PFSK-1 (cell line): ENCODE measurements at regions not wholly inside any gene's neighbourhood (a gene's known extent, or its start where the extent isn't known, plus 50 kb on each side); places are given as distances from the start of the nearest gene placed in this dataset.

Experiments used
- FOXP2 ChIP-seq: optimal IDR thresholded peaks from 2 replicates; pipeline ENCODE3; 2011; ENCODE audit warnings: borderline replicate concordance, control low read depth, inconsistent platforms; ENCODE audit not compliant: insufficient read depth; ENCODE audit errors: extremely low read length, extremely low read depth
- POLR2AphosphoS5 ChIP-seq: IDR thresholded peaks from 2 replicates; pipeline ENCODE4 v1.6.1; 2012; ENCODE audit warnings: low read depth, mild to moderate bottlenecking, control low read depth, low read length, moderate library complexity
- SIN3A ChIP-seq: IDR thresholded peaks from 2 replicates; pipeline ENCODE4 v1.6.1; 2012; ENCODE audit warnings: mild to moderate bottlenecking, low read length, moderate library complexity, borderline replicate concordance; ENCODE audit not compliant: insufficient read depth
- TAF1 ChIP-seq: IDR thresholded peaks from 2 replicates; pipeline ENCODE4 v1.6.1; 2012; ENCODE audit warnings: low read length, control low read depth, borderline replicate concordance; ENCODE audit not compliant: insufficient read depth
- TF ChIP-seq, protein P1 (sequence below), 2 experiments: IDR thresholded peaks; 2 replicates each; pipeline versions ENCODE4 v1.6.1 to v1.8.0; 2011 to 2012; ENCODE audit warnings: low read depth in 2 of 2, low read length in 2 of 2, control low read depth in 1 of 2, inconsistent platforms in 1 of 2, mild to moderate bottlenecking in 1 of 2, moderate library complexity in 1 of 2; ENCODE audit not compliant: insufficient read depth in 1 of 2

DNA sequence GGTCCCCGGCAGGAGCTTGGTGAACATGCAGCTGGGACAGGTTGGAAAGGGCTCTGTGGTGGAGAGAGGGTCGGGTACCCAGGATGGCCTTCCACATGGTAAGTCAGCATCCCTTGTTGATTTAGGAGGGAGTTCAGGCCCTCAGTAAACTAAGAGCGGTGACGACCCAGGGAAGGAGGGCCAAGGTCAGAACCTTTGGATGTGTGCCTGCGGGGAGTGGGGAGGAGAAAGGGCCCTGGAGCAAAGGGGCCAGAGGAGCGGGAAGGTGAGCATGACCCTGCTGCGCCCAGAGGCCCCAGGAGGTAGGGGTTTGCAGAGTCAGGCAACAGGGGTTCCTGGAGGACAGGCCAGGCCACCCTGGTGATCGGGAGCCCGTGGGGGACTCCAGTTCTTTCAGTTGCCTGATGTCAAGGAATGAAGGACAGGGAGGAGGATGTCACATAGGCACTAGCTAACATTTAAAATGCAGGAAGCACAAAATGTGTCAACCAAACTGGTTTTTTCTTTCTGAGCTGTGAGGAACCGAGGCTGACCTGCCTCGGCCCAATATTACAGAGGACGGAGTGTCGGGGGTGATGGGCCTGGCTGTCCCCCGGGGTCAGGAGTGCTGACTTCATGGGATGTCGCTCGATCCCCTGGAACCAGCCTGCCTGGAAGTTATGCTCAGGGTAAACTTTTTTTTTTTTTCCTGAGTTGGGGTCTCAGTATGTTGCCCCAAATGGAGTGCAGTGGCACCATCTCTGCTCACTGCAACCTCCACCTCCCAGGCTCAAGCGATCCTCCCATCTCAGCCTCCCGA is 117.4 kb upstream of the SLC45A1 start:
- TF ChIP-seq, protein P1, sequence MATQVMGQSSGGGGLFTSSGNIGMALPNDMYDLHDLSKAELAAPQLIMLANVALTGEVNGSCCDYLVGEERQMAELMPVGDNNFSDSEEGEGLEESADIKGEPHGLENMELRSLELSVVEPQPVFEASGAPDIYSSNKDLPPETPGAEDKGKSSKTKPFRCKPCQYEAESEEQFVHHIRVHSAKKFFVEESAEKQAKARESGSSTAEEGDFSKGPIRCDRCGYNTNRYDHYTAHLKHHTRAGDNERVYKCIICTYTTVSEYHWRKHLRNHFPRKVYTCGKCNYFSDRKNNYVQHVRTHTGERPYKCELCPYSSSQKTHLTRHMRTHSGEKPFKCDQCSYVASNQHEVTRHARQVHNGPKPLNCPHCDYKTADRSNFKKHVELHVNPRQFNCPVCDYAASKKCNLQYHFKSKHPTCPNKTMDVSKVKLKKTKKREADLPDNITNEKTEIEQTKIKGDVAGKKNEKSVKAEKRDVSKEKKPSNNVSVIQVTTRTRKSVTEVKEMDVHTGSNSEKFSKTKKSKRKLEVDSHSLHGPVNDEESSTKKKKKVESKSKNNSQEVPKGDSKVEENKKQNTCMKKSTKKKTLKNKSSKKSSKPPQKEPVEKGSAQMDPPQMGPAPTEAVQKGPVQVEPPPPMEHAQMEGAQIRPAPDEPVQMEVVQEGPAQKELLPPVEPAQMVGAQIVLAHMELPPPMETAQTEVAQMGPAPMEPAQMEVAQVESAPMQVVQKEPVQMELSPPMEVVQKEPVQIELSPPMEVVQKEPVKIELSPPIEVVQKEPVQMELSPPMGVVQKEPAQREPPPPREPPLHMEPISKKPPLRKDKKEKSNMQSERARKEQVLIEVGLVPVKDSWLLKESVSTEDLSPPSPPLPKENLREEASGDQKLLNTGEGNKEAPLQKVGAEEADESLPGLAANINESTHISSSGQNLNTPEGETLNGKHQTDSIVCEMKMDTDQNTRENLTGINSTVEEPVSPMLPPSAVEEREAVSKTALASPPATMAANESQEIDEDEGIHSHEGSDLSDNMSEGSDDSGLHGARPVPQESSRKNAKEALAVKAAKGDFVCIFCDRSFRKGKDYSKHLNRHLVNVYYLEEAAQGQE (IDR thresholded peaks at IDR 0.05; ENCODE audit: insufficient read depth in 1 of 2, low read depth in 2 of 2, low read length in 2 of 2), result no peak
- no peak for TF ChIP-seq SIN3A
- TF ChIP-seq TAF1, result no peak
- TF ChIP-seq FOXP2, result no peak
- no peak for TF ChIP-seq POLR2AphosphoS5

DNA sequence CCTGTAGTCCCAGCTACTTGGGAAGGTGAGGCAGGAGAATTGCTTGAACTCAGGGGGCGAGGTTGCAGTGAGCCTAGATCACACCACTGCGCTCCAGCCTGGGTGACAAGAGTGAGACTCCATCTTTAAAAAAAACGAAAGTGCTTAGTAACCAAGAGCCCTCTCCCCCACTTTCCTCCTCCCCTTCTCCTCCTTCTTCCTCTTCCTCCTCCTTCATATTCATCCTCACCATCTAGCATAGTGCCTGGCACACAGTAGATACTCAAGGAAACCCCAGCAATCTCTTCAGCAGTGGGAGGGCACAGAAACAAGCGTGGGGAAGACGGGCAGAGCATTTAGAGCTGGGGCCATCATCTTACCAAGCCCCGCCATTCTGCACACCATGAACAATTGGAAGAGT is 119.4 kb upstream of the SLC45A1 start:
- TF ChIP-seq FOXP2 (no peak), SIN3A (no peak), TAF1 (no peak), POLR2AphosphoS5 (no peak)
- TF ChIP-seq, protein P1 (IDR thresholded peaks at IDR 0.05; ENCODE audit: insufficient read depth in 1 of 2, low read depth in 2 of 2, low read length in 2 of 2), result no peak

DNA sequence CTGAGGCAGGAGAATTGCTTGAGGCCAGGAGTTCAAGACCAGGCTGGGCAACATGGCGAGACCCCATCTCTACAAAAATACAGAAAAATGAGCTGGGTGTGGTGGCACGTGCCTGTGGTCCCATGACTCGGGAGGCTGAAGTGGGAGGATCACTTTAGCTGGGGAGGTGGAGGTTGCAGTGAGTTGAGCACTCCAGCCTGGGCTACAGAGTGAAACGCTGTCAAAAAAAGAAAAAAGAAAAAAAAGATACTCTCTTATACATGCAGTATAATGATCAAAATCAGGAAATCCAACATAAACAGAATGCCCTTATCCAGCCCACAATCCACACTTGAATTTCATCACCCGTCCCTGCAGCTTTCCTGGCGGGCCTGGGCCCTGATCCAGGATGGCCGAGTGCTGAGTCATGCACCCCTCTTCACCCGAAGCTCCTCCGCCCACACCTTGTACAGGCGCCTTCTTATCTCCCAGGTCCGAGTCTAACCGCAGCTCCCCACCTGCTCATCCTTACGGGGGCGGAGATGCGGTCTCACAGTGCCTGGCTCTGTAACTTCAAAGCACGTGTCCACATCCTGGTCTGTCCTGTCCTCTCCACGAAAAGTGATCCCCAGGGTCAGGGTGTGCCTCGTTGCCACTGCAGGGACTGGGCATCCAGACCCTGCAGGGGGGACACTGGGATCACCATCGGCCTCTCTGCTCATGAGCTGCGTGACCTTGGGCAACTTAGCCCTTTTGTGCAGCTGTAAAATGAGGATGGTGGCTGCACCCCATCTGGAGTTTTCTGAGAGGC is 120.2 kb upstream of the SLC45A1 start:
- TF ChIP-seq SIN3A (no peak), TAF1 (no peak)

DNA sequence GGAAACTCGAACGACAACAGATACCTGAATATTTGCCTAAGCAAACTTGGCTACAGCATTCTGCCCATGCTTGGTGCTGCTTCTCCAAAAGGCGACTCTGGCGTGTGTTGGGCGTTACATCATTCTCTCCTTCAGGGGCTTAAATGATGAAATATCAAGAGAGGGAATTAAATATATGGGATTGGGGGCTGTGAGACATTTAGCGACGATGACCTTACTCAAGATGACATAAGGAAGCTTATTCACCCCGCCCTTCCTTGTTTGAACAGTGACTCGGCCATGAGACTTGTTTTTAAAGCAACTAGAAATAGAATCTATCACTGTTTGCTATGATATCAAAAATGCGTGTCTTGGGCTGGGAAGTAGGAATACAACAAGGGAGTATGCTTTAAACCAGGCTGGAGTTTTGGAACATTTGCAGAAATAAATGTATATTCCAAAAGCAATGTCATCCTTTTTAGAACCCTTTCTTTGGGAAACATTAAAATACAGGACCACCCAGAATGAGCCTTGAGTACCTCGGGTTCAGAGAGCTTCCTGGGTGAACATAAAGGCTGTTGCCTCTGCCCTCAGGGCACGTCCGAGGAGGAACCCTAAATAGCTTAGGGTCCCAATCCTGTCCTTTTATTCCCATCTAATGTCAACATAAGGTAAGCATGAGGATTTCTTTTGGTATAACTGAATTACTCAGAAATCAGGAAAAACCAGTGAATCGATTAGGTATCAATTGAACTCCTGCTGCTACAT is 123.3 kb upstream of the SLC45A1 start:
- TF ChIP-seq SIN3A, result no peak
- TF ChIP-seq POLR2AphosphoS5, result no peak
- TF ChIP-seq, protein P1 (IDR thresholded peaks at IDR 0.05; ENCODE audit: insufficient read depth in 1 of 2, low read depth in 2 of 2, low read length in 2 of 2), result no peak
- no peak for TF ChIP-seq TAF1
- no peak for TF ChIP-seq FOXP2

DNA sequence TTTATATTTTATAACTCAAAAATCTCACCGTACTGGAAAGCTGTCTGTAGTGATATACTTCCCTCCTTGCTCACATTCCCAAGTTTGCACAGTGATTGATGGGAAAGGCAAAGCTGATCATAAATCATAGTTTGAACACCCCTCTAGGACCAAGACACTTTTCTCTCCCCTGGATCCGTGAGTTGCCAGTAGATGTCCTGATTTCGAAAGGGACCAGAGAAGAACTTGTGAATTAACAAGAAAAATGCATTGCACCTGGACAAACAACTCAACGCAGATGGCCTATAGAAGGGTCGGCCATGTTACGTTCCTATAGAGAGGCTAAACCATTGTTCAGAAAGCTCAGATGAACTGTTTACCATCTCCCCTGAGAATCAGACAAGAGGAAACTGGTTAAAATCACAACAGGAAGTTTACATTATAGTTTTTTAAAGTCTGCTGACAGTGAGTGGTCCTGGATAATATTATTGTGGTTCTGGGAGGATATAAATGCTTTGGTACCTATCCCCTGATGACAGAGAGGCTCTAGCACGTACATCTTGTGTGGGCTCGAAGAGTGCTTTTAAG is 124.0 kb upstream of the SLC45A1 start:
- TF ChIP-seq TAF1 (no peak), SIN3A (no peak), FOXP2 (no peak), POLR2AphosphoS5 (no peak)
- TF ChIP-seq, protein P1 (IDR thresholded peaks at IDR 0.05; ENCODE audit: insufficient read depth in 1 of 2, low read depth in 2 of 2, low read length in 2 of 2), result no peak
